Upper lobe of left lung (tissue), 6 donors: ENCODE measurements at regions not wholly inside any gene's neighbourhood (a gene's known extent, or its start where the extent isn't known, plus 50 kb on each side); places are given as distances from the start of the nearest gene placed in this dataset.
A peak's percentile ranks its signal among the peaks of the same experiment; 100 is the strongest.

Source experiments
- ATAC-seq, 2 donors: fragments of 200-7000 bp; cut with Tn5 transposase; one replicate each; pipeline ENCODE4 v1.9.1; 2022; ENCODE audit warnings: mild to moderate bottlenecking in 2 of 2, moderate library complexity in 2 of 2; ENCODE audit not compliant: low FRiP score in 2 of 2
- DNase-seq, 2 donors: peaks; one replicate each; pipeline ENCODE4 v3.0.0-alpha.2; 2019 to 2020
- H3K27ac ChIP-seq, 4 donors: fragments of 200-600 bp; sonication (generic); one replicate each; pipeline ENCODE4 v1.5.1; 2016 to 2019
- H3K27me3 ChIP-seq, 4 donors: fragments of 200-600 bp; sonication (generic); one replicate each; pipeline ENCODE4 v1.5.1; 2017 to 2019
- H3K36me3 ChIP-seq, 4 donors: fragments of 200-600 bp; sonication (generic); one replicate each; pipeline ENCODE4 v1.5.1; 2016 to 2019
- H3K4me1 ChIP-seq, 4 donors: fragments of 200-600 bp; sonication (generic); one replicate each; pipeline ENCODE4 v1.5.1; 2018 to 2019
- H3K4me3 ChIP-seq, 4 donors: fragments of 200-600 bp; sonication (generic); one replicate each; pipeline ENCODE4 v1.5.1; 2017 to 2019; ENCODE audit warnings: mild to moderate bottlenecking in 2 of 4, moderate library complexity in 1 of 4
- H3K9me3 ChIP-seq, 4 donors: fragments of 200-600 bp; sonication (generic); one replicate each; pipeline ENCODE4 v1.5.1; 2018 to 2019
- EP300 ChIP-seq, 4 donors: sonication (generic); formaldehyde crosslinking; IDR thresholded peaks; one replicate each; pipeline ENCODE4 v1.5.1; 2017; ENCODE audit warnings: antibody characterized with exemption in 4 of 4, control low read depth in 2 of 4
- POLR2A ChIP-seq, 4 donors: fragments of 450-650 bp; IDR thresholded peaks; one replicate each; pipeline ENCODE4 v1.5.1; 2016 to 2017; ENCODE audit warnings: antibody characterized with exemption in 4 of 4, mild to moderate bottlenecking in 2 of 4
- POLR2AphosphoS5 ChIP-seq, 2 donors: sonication (generic); formaldehyde crosslinking; IDR thresholded peaks; one replicate each; pipeline ENCODE4 v1.5.1; 2017; ENCODE audit warnings: antibody characterized with exemption in 2 of 2
- WGBS, 2 donors: methylation state at CpG; one replicate each; pipeline ENCODE4 v1.1.5; 2017 to 2018; 5-methylcytosine and 5-hydroxymethylcytosine counted together
- TF ChIP-seq, protein P1 (sequence below), 6 experiments: fragments of 450-650 bp in 4 of 6; fragments of 200-600 bp in 2 of 6; sonication (generic) in 2 of 6; IDR thresholded peaks; one replicate each; pipeline ENCODE4 v1.5.1; 2016 to 2019; ENCODE audit warnings: antibody characterized with exemption in 6 of 6
- donor health status: DM: no; HTN: no; CAD: no; lungs with moderate emphysema.
- donor health status: DM: no; HTN: yes; CAD: no; lungs with severe emphysema.

GRCh38 chr16:66231452-66232160 is 134.9 kb upstream of the CDH5 start:
- no peaks in the 10 kb centered on the region for H3K9me3 ChIP-seq
- no peaks in the 10 kb centered on the region for H3K27me3 ChIP-seq
- H3K4me3 ChIP-seq, result no peak overlapping the region
- TF ChIP-seq POLR2A (IDR thresholded peaks at IDR 0.05), result no peak
- no peak for TF ChIP-seq EP300 (IDR thresholded peaks at IDR 0.05)
- TF ChIP-seq, protein P1, sequence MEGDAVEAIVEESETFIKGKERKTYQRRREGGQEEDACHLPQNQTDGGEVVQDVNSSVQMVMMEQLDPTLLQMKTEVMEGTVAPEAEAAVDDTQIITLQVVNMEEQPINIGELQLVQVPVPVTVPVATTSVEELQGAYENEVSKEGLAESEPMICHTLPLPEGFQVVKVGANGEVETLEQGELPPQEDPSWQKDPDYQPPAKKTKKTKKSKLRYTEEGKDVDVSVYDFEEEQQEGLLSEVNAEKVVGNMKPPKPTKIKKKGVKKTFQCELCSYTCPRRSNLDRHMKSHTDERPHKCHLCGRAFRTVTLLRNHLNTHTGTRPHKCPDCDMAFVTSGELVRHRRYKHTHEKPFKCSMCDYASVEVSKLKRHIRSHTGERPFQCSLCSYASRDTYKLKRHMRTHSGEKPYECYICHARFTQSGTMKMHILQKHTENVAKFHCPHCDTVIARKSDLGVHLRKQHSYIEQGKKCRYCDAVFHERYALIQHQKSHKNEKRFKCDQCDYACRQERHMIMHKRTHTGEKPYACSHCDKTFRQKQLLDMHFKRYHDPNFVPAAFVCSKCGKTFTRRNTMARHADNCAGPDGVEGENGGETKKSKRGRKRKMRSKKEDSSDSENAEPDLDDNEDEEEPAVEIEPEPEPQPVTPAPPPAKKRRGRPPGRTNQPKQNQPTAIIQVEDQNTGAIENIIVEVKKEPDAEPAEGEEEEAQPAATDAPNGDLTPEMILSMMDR (IDR thresholded peaks at IDR 0.05), result no peak
- no peak for TF ChIP-seq POLR2AphosphoS5 (IDR thresholded peaks at IDR 0.05)
- no peak overlapping the region for H3K27ac ChIP-seq
- WGBS, 2 donors, result 69 to 76% methylated on average over 8 to 9 of the region's 9 CpGs
- DNase-seq, result no peak
- ATAC-seq, result no peak
- peaks cover 2 to 8% (median 6%) of the 10 kb centered on the region in 4 donors for H3K4me1 ChIP-seq
- no peaks in the 10 kb centered on the region for H3K36me3 ChIP-seq

- no peaks in the 10 kb centered on the region for H3K27me3 ChIP-seq
- DNase-seq, result no peak
- H3K27ac ChIP-seq, result no peak overlapping the region
- no peak overlapping the region for H3K4me3 ChIP-seq
- H3K9me3 ChIP-seq, result no peaks in the 10 kb centered on the region
- no peaks in the 10 kb centered on the region for H3K36me3 ChIP-seq
- WGBS, 2 donors, result 60 to 75% methylated on average over 4 of the region's 4 CpGs
- TF ChIP-seq, protein P1 (IDR thresholded peaks at IDR 0.05), result no peak
- no peak for TF ChIP-seq POLR2AphosphoS5 (IDR thresholded peaks at IDR 0.05)
- TF ChIP-seq POLR2A (IDR thresholded peaks at IDR 0.05), result no peak
- H3K4me1 ChIP-seq, result peaks cover 2 to 8% (median 6%) of the 10 kb centered on the region in 4 donors
- ATAC-seq, result no peak
Observed at GRCh38 chr16:66229651-66230050, 136.8 kb upstream of the CDH5 start.

- DNase-seq, result no peak
- no peak for ATAC-seq
- Histone ChIP-seq H3K9me3 (no peaks in the 10 kb centered on the region), H3K36me3 (no peaks in the 10 kb centered on the region), H3K4me3 (no peak overlapping the region), H3K4me1 (peaks cover 2 to 8% (median 6%) of the 10 kb centered on the region in 4 donors), H3K27me3 (no peaks in the 10 kb centered on the region), H3K27ac (no peak overlapping the region)
- 55 to 64% methylated on average over 7 of the region's 7 CpGs for WGBS, 2 donors
- TF ChIP-seq POLR2A (IDR thresholded peaks at IDR 0.05) (no peak), POLR2AphosphoS5 (IDR thresholded peaks at IDR 0.05) (no peak), EP300 (IDR thresholded peaks at IDR 0.05) (no peak)
- TF ChIP-seq, protein P1 (IDR thresholded peaks at IDR 0.05), result no peak
Observed at GRCh38 chr16:66228792-66229191, 137.7 kb upstream of the CDH5 start.

GRCh38 chr16:66227766-66228530 is 138.5 kb upstream of the CDH5 start:
- Histone ChIP-seq H3K4me3 (no peak overlapping the region), H3K4me1 (peaks cover 2 to 8% (median 6%) of the 10 kb centered on the region in 4 donors), H3K9me3 (no peaks in the 10 kb centered on the region), H3K27ac (peak overlapping the region in 1 of 4 donors; percentile 32), H3K27me3 (no peaks in the 10 kb centered on the region), H3K36me3 (no peaks in the 10 kb centered on the region)
- DNase-seq, result no peak
- 87 to 92% methylated on average over 5 to 8 of the region's 8 CpGs for WGBS, 2 donors
- TF ChIP-seq EP300 (IDR thresholded peaks at IDR 0.05) (no peak), POLR2AphosphoS5 (IDR thresholded peaks at IDR 0.05) (no peak)
- TF ChIP-seq, protein P1 (IDR thresholded peaks at IDR 0.05), result no peak
- ATAC-seq, result peak in 1 of 2 donors; percentile 13
